ENCODE measurements at regions not wholly inside any gene's neighbourhood (a gene's known extent, or its start where the extent isn't known, plus 50 kb on each side); places are given as distances from the start of the nearest gene placed in this dataset.

DNA sequence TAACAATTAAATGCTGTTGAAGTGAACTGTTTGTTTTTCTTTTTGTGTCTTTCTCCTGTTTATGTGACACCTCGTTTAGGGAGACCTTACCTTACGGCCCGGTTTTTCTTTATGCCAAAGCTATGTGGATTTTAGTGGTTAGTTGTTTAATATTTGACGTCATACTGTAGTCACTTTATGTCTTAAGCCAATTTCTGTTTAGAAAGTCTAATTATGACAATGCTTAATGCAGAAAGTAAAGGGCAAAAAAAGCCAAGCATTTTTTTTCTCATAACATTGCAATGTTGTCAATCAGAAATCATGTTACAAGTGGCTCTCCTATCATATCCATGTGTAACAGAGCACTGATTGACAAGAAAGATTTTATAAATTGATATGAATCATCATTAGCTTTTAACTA, 442.5 kb upstream of the ARRDC3 start:
- Histone ChIP-seq H3K27me3 (ENCODE audit: control insufficient read depth in 1 of 2, insufficient read depth in 2 of 2, low read length in 1 of 2) (no peaks in the 10 kb centered on the region), H3K27ac (ENCODE audit: low read depth in 1 of 2, low read length in 2 of 2) (no peak overlapping the region), H3K36me3 (ENCODE audit: control insufficient read depth in 1 of 2, insufficient read depth in 2 of 2, low read length in 1 of 2) (no peaks in the 10 kb centered on the region), H3K9me3 (ENCODE audit: control insufficient read depth, low read length) (no peaks in the 10 kb centered on the region), H3K4me3 (ENCODE audit: low read length in 2 of 2) (no peak overlapping the region), H3K4me1 (ENCODE audit: control insufficient read depth in 1 of 2, insufficient read depth in 2 of 2, low read length in 2 of 2) (no peaks in the 10 kb centered on the region)
- ATAC-seq (ENCODE audit: low FRiP score) (no peak), DNase-seq (no peak)
- intact Hi-C loops (cut with DNase I): no loop called here
- WGBS, 2 donors: 52 to 63% methylated on average over 4 of the region's 4 CpGs

- Histone ChIP-seq H3K36me3 (ENCODE audit: control insufficient read depth in 1 of 2, insufficient read depth in 2 of 2, low read length in 1 of 2) (no peaks in the 10 kb centered on the region), H3K9me3 (ENCODE audit: control insufficient read depth, low read length) (no peaks in the 10 kb centered on the region), H3K4me3 (ENCODE audit: low read length in 2 of 2) (no peak overlapping the region), H3K27ac (ENCODE audit: low read depth in 1 of 2, low read length in 2 of 2) (no peak overlapping the region), H3K27me3 (ENCODE audit: control insufficient read depth in 1 of 2, insufficient read depth in 2 of 2, low read length in 1 of 2) (no peaks in the 10 kb centered on the region), H3K4me1 (ENCODE audit: control insufficient read depth in 1 of 2, insufficient read depth in 2 of 2, low read length in 2 of 2) (no peaks in the 10 kb centered on the region)
- DNase-seq: no peak
- intact Hi-C loops (cut with DNase I): no loop called here
- ATAC-seq (ENCODE audit: low FRiP score): no peak
- WGBS, 2 donors: 15 to 43% methylated on average over 2 of the region's 2 CpGs
Measured at GRCh38 chr5:91824406-91824805, 441.3 kb upstream of the ARRDC3 start.

GRCh38 chr5:91820874-91821273, 437.8 kb upstream of the ARRDC3 start:
- no peak for DNase-seq
- Histone ChIP-seq H3K36me3 (ENCODE audit: control insufficient read depth in 1 of 2, insufficient read depth in 2 of 2, low read length in 1 of 2) (no peaks in the 10 kb centered on the region), H3K4me3 (ENCODE audit: low read length in 2 of 2) (no peak overlapping the region), H3K27ac (ENCODE audit: low read depth in 1 of 2, low read length in 2 of 2) (no peak overlapping the region), H3K27me3 (ENCODE audit: control insufficient read depth in 1 of 2, insufficient read depth in 2 of 2, low read length in 1 of 2) (no peaks in the 10 kb centered on the region), H3K9me3 (ENCODE audit: control insufficient read depth, low read length) (no peaks in the 10 kb centered on the region), H3K4me1 (ENCODE audit: control insufficient read depth in 1 of 2, insufficient read depth in 2 of 2, low read length in 2 of 2) (no peaks in the 10 kb centered on the region)
- ATAC-seq (ENCODE audit: low FRiP score): no peak
- intact Hi-C loops (cut with DNase I): no loop called here

- intact Hi-C loops (cut with DNase I): no loop called here
Measured at GRCh38 chr5:91816681-91817080, 433.6 kb upstream of the ARRDC3 start.

GRCh38 chr5:91797576-91797975, 414.5 kb upstream of the ARRDC3 start:
- Histone ChIP-seq H3K4me1 (ENCODE audit: control insufficient read depth in 1 of 2, insufficient read depth in 2 of 2, low read length in 2 of 2) (no peaks in the 10 kb centered on the region), H3K27me3 (ENCODE audit: control insufficient read depth in 1 of 2, insufficient read depth in 2 of 2, low read length in 1 of 2) (no peaks in the 10 kb centered on the region), H3K27ac (ENCODE audit: low read depth in 1 of 2, low read length in 2 of 2) (no peak overlapping the region), H3K4me3 (ENCODE audit: low read length in 2 of 2) (no peak overlapping the region), H3K36me3 (ENCODE audit: control insufficient read depth in 1 of 2, insufficient read depth in 2 of 2, low read length in 1 of 2) (no peaks in the 10 kb centered on the region), H3K9me3 (ENCODE audit: control insufficient read depth, low read length) (peaks cover 3% of the 10 kb centered on the region)
- intact Hi-C loops (cut with DNase I): no loop called here
- DNase-seq (no peak), ATAC-seq (ENCODE audit: low FRiP score) (no peak)
- 6 to 8% methylated on average over 2 of the region's 2 CpGs for WGBS, 2 donors

More at GRCh38 chr5:91816681-91817080, 433.6 kb upstream of the ARRDC3 start:
- ATAC-seq (ENCODE audit: low FRiP score) (no peak), DNase-seq (no peak)
- Histone ChIP-seq H3K27ac (ENCODE audit: low read depth in 1 of 2, low read length in 2 of 2) (no peak overlapping the region), H3K36me3 (ENCODE audit: control insufficient read depth in 1 of 2, insufficient read depth in 2 of 2, low read length in 1 of 2) (no peaks in the 10 kb centered on the region), H3K4me3 (ENCODE audit: low read length in 2 of 2) (no peak overlapping the region), H3K4me1 (ENCODE audit: control insufficient read depth in 1 of 2, insufficient read depth in 2 of 2, low read length in 2 of 2) (no peaks in the 10 kb centered on the region), H3K9me3 (ENCODE audit: control insufficient read depth, low read length) (no peaks in the 10 kb centered on the region), H3K27me3 (ENCODE audit: control insufficient read depth in 1 of 2, insufficient read depth in 2 of 2, low read length in 1 of 2) (no peaks in the 10 kb centered on the region)
- 16 to 19% methylated on average over 1 of the region's 1 CpG for WGBS, 2 donors

DNA sequence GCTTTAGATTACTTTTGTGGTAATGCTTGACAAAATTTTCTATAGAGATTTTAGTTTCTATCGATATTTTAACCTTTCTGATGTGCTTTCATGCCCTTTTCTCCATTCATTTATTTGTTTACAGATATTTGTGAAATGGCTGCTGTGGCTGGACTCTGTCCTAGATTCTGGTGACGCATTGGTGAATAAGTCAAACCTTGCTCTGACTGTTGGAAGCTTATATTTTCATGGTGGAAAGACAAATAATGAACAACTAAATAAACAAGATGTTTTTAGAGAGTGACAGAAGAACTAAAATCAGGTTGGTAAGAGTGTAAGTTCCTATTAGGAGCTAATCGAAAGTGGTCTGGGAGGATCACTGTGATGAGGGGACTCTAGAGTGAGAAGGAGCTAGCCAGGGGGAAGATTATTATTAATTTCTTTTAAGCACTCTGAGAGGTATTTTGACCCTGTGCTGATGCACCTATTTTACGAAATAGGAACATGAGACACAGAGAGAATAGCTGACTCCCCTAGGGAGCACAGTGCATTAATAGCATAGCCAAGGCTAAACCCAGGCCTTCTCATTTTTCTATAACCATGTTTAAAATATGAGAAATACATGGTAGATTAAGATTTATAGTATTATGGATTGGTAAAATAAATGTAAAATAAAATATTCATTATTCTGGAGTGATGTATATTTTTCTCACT, 411.9 kb upstream of the ARRDC3 start:
- DNase-seq: no peak
- no peak overlapping the region for H3K27ac ChIP-seq (ENCODE audit: low read depth in 1 of 2, low read length in 2 of 2)
- no peaks in the 10 kb centered on the region for H3K4me1 ChIP-seq (ENCODE audit: control insufficient read depth in 1 of 2, insufficient read depth in 2 of 2, low read length in 2 of 2)
- no peak for ATAC-seq (ENCODE audit: low FRiP score)
- intact Hi-C loops (cut with DNase I): no loop called here
- H3K9me3 ChIP-seq (ENCODE audit: control insufficient read depth, low read length): no peaks in the 10 kb centered on the region
- no peak overlapping the region for H3K4me3 ChIP-seq (ENCODE audit: low read length in 2 of 2)
- H3K27me3 ChIP-seq (ENCODE audit: control insufficient read depth in 1 of 2, insufficient read depth in 2 of 2, low read length in 1 of 2): no peaks in the 10 kb centered on the region
- 70 to 72% methylated on average over 4 of the region's 4 CpGs for WGBS, 2 donors
- H3K36me3 ChIP-seq (ENCODE audit: control insufficient read depth in 1 of 2, insufficient read depth in 2 of 2, low read length in 1 of 2): no peaks in the 10 kb centered on the region

DNA sequence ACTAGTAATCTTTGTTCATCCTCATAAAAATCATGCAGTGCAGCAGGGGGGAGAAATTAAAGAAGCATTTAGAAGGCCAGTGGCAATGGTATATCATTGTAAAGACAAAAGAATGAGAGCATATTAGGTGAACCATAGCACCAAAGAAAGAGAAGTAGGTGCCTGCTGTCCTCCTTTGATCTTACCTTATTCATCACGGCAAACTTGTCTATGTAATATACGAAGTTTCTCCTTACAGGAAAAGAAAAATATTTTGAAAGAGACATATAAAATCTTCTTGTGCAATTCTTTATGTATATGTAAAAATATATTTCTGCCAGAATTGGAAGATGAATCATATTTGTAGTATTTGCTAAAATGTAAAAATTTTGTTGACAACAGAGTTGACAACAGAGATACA, 411.3 kb upstream of the ARRDC3 start:
- ATAC-seq (ENCODE audit: low FRiP score): no peak
- Histone ChIP-seq H3K4me1 (ENCODE audit: control insufficient read depth in 1 of 2, insufficient read depth in 2 of 2, low read length in 2 of 2) (no peaks in the 10 kb centered on the region), H3K27me3 (ENCODE audit: control insufficient read depth in 1 of 2, insufficient read depth in 2 of 2, low read length in 1 of 2) (no peaks in the 10 kb centered on the region), H3K36me3 (ENCODE audit: control insufficient read depth in 1 of 2, insufficient read depth in 2 of 2, low read length in 1 of 2) (no peaks in the 10 kb centered on the region), H3K27ac (ENCODE audit: low read depth in 1 of 2, low read length in 2 of 2) (no peak overlapping the region), H3K9me3 (ENCODE audit: control insufficient read depth, low read length) (no peaks in the 10 kb centered on the region), H3K4me3 (ENCODE audit: low read length in 2 of 2) (no peak overlapping the region)
- DNase-seq: no peak
- intact Hi-C loops (cut with DNase I): no loop called here
- 35 to 39% methylated on average over 2 of the region's 2 CpGs for WGBS, 2 donors

GRCh38 chr5:91787718-91788117, 404.6 kb upstream of the ARRDC3 start:
- H3K4me1 ChIP-seq (ENCODE audit: control insufficient read depth in 1 of 2, insufficient read depth in 2 of 2, low read length in 2 of 2): no peaks in the 10 kb centered on the region
- H3K9me3 ChIP-seq (ENCODE audit: control insufficient read depth, low read length): no peaks in the 10 kb centered on the region
- intact Hi-C loops (cut with DNase I): no loop called here
- H3K4me3 ChIP-seq (ENCODE audit: low read length in 2 of 2): no peak overlapping the region
- no peak for DNase-seq
- H3K27me3 ChIP-seq (ENCODE audit: control insufficient read depth in 1 of 2, insufficient read depth in 2 of 2, low read length in 1 of 2): no peaks in the 10 kb centered on the region
- H3K27ac ChIP-seq (ENCODE audit: low read depth in 1 of 2, low read length in 2 of 2): no peak overlapping the region
- 10 to 18% methylated on average over 1 of the region's 1 CpG for WGBS, 2 donors
- no peak for ATAC-seq (ENCODE audit: low FRiP score)
- no peaks in the 10 kb centered on the region for H3K36me3 ChIP-seq (ENCODE audit: control insufficient read depth in 1 of 2, insufficient read depth in 2 of 2, low read length in 1 of 2)

DNA sequence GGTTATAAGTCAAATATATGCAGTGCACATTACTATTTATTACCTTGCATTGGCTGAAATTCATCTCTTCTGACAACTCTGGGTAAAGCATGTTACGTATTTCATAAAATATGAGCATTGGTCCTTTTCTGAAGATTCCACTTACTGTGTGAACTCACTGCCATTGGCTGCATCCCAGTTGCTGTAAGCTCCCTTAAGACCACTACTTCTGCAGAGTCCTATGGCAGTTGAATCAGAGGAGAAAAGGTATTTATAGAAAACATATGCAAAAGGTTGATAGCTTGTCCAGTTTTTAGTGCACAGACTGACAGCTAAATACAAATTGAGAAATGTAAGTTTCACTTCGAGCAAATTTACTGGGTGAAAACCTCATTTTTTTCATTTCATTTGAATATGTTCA, 394.6 kb upstream of the ARRDC3 start:
- no peaks in the 10 kb centered on the region for H3K9me3 ChIP-seq (ENCODE audit: control insufficient read depth, low read length)
- ATAC-seq (ENCODE audit: low FRiP score): no peak

More for the DNA sequence above, 394.6 kb upstream of the ARRDC3 start:
- WGBS, 2 donors: 6 to 24% methylated on average over 2 of the region's 2 CpGs
- Histone ChIP-seq H3K27me3 (ENCODE audit: control insufficient read depth in 1 of 2, insufficient read depth in 2 of 2, low read length in 1 of 2) (no peaks in the 10 kb centered on the region), H3K4me1 (ENCODE audit: control insufficient read depth in 1 of 2, insufficient read depth in 2 of 2, low read length in 2 of 2) (no peaks in the 10 kb centered on the region), H3K27ac (ENCODE audit: low read depth in 1 of 2, low read length in 2 of 2) (no peak overlapping the region), H3K4me3 (ENCODE audit: low read length in 2 of 2) (no peak overlapping the region), H3K36me3 (ENCODE audit: control insufficient read depth in 1 of 2, insufficient read depth in 2 of 2, low read length in 1 of 2) (no peaks in the 10 kb centered on the region)
- intact Hi-C loops (cut with DNase I): no loop called here
- DNase-seq: no peak
